ENCODE measurements at regions not wholly inside any gene's neighbourhood (a gene's known extent, or its start where the extent isn't known, plus 50 kb on each side); places are given as distances from the start of the nearest gene placed in this dataset.

DNA sequence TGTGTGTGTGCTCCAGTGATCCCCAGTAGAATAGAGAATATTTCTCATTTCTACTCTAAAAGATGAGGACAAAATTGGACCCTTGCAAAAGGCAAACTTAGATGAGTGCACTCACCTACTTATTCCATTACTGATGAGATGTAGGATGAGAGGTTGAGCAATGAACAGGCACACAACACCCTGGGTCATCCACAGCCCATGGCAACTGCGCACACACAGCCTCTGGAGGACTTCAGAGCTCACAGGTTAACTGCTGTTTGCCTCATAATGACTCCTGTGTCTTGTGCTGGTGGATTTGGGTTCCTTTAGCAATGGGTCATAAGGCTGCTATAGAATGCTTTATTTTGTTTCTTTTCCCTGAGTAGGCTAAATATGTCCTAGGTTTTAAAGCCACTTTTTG lies 103.6 kb upstream of the TNFAIP3 start:
- intact Hi-C loops (cut with micrococcal nuclease) = no loop called here
- CTCF ChIA-PET = interaction anchor here (1.0 to 1.2 kb wide), 2 partner anchors 12 to 14 kb away, joined by 3 read pairs; no protein-coding TSS in a partner anchor
- Mint-ChIP-seq H3K4me3 (ENCODE audit: unreplicated experiment) (no peak overlapping the region), H3K4me1 (ENCODE audit: insufficient read depth, unreplicated experiment) (peaks cover 22% of the 10 kb centered on the region), H3K27ac (ENCODE audit: low read depth, unreplicated experiment) (no peak overlapping the region), H3K27me3 (ENCODE audit: insufficient read depth, unreplicated experiment) (no peaks in the 10 kb centered on the region), H3K36me3 (ENCODE audit: insufficient read depth, unreplicated experiment) (no peaks in the 10 kb centered on the region), H3K9me3 (ENCODE audit: unreplicated experiment) (no peaks in the 10 kb centered on the region)
- DNase-seq (ENCODE audit: unreplicated experiment) = no peak
- TF ChIP-seq, protein P1, sequence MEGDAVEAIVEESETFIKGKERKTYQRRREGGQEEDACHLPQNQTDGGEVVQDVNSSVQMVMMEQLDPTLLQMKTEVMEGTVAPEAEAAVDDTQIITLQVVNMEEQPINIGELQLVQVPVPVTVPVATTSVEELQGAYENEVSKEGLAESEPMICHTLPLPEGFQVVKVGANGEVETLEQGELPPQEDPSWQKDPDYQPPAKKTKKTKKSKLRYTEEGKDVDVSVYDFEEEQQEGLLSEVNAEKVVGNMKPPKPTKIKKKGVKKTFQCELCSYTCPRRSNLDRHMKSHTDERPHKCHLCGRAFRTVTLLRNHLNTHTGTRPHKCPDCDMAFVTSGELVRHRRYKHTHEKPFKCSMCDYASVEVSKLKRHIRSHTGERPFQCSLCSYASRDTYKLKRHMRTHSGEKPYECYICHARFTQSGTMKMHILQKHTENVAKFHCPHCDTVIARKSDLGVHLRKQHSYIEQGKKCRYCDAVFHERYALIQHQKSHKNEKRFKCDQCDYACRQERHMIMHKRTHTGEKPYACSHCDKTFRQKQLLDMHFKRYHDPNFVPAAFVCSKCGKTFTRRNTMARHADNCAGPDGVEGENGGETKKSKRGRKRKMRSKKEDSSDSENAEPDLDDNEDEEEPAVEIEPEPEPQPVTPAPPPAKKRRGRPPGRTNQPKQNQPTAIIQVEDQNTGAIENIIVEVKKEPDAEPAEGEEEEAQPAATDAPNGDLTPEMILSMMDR (IDR thresholded peaks at IDR 0.05; ENCODE audit: unreplicated experiment) = no peak
- POLR2A ChIA-PET = interaction anchor here (1.5 kb wide), 1 partner anchor 34 kb away, joined by 5 read pairs; no protein-coding TSS in a partner anchor
- BruUV-seq (replicated peaks) = no TSS peak

DNA sequence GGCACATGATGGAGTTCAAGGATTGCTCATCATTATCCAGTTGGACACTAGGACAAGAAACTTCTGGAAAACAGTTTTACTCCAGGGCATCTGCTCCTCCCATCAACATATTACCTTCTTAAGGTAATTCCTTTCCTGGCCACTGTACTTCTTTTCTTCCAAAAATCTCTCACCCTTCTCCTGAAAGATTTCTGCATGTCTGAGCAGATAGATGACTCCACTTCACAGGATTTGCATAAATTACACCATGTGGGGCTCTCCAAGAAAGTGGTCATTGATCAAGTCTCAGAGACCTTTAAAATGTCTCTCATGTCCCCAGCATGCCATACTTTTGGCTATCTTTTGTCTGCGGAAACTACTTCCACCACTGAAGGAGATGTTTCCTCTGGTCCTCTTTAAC lies 103.2 kb upstream of the TNFAIP3 start:
- no TSS peak for BruUV-seq (replicated peaks)
- Mint-ChIP-seq H3K36me3 (ENCODE audit: insufficient read depth, unreplicated experiment) (no peaks in the 10 kb centered on the region), H3K4me3 (ENCODE audit: unreplicated experiment) (no peak overlapping the region), H3K9me3 (ENCODE audit: unreplicated experiment) (no peaks in the 10 kb centered on the region), H3K27ac (ENCODE audit: low read depth, unreplicated experiment) (peak overlapping the region; percentile 71), H3K4me1 (ENCODE audit: insufficient read depth, unreplicated experiment) (peaks cover 24% of the 10 kb centered on the region), H3K27me3 (ENCODE audit: insufficient read depth, unreplicated experiment) (no peaks in the 10 kb centered on the region)
- CTCF ChIA-PET = interaction anchor here (1.2 kb wide), 1 partner anchor 13 kb away, joined by 3 read pairs; no protein-coding TSS in a partner anchor
- no peak for DNase-seq (ENCODE audit: unreplicated experiment)
- TF ChIP-seq, protein P1 (IDR thresholded peaks at IDR 0.05; ENCODE audit: unreplicated experiment) = no peak
- intact Hi-C loops (cut with micrococcal nuclease) = loop anchor here (1.0 kb wide), 1 partner anchor 32 kb away; no protein-coding TSS in a partner anchor
- POLR2A ChIA-PET = interaction anchor here (1.5 kb wide), 1 partner anchor 35 kb away, joined by 5 read pairs; no protein-coding TSS in a partner anchor

DNA sequence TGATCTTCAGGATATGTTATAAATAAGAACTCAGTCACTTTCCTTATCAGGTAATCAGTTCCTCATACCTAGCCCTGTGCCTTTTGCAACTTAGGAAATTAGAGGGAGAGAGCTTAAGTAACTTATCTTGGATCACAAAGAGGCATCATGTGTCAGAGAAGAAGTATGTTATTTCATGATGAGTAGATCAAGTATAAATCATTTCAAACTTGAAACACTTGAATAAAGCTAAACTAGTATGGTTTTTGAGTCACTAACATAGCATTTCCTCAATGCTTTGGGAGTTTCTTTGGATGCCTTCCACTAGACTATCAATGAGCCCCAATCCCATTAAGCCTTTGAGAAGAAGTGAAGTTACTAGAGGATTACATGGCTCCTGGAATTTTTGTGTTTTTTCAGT lies 102.6 kb upstream of the TNFAIP3 start:
- Mint-ChIP-seq H3K27me3 (ENCODE audit: insufficient read depth, unreplicated experiment) (no peaks in the 10 kb centered on the region), H3K9me3 (ENCODE audit: unreplicated experiment) (no peaks in the 10 kb centered on the region), H3K36me3 (ENCODE audit: insufficient read depth, unreplicated experiment) (no peaks in the 10 kb centered on the region), H3K4me3 (ENCODE audit: unreplicated experiment) (no peak overlapping the region), H3K27ac (ENCODE audit: low read depth, unreplicated experiment) (peak overlapping the region; percentile 71), H3K4me1 (ENCODE audit: insufficient read depth, unreplicated experiment) (peaks cover 29% of the 10 kb centered on the region)
- ChIA-PET CTCF (interaction anchor here (0.8 kb wide), 1 partner anchor 919 kb away, joined by 3 read pairs; no protein-coding TSS in a partner anchor), POLR2A (interaction anchor here (0.9 to 1.5 kb wide), 2 partner anchors 35 to 45 kb away, joined by 3 to 5 read pairs; no protein-coding TSS in a partner anchor)
- intact Hi-C loops (cut with micrococcal nuclease) = loop anchor here (1.0 kb wide), 1 partner anchor 32 kb away; no protein-coding TSS in a partner anchor
- peak; percentile 17 for DNase-seq (ENCODE audit: unreplicated experiment)
- no TSS peak for BruUV-seq (replicated peaks)
- TF ChIP-seq, protein P1 (IDR thresholded peaks at IDR 0.05; ENCODE audit: unreplicated experiment) = no peak

DNA sequence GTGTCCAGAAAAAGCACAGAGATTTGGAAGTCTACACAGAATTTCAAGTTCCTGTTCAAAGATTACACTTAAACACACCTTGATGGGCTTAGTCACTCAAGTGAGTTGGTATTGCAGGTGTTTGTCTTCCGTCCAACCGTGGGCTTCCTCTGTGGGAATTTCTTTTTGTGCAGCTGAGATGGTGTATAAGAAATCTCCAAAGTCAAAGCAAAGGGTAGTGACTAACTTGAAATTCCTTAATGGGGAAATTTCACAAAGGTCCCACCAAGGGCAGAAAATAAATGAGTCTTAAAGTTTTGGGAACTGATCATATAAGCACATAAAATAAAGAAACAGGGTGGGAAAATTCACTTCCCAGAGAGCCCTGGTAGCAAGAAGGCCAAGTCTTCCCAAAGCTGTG lies 102.0 kb upstream of the TNFAIP3 start:
- no peaks in the 10 kb centered on the region for H3K36me3 Mint-ChIP-seq (ENCODE audit: insufficient read depth, unreplicated experiment)
- DNase-seq (ENCODE audit: unreplicated experiment) = no peak
- ChIA-PET CTCF (interaction anchor here (0.6 to 0.8 kb wide), 2 partner anchors 590 to 920 kb away, joined by 3 read pairs; no protein-coding TSS in a partner anchor), POLR2A (interaction anchor here (0.9 to 1.5 kb wide), 4 partner anchors 11 to 44 kb away, joined by 3 to 5 read pairs (median 3); no protein-coding TSS in a partner anchor)
- BruUV-seq (replicated peaks) = no TSS peak
- peaks cover 29% of the 10 kb centered on the region for H3K4me1 Mint-ChIP-seq (ENCODE audit: insufficient read depth, unreplicated experiment)
- H3K4me3 Mint-ChIP-seq (ENCODE audit: unreplicated experiment) = no peak overlapping the region
- peak overlapping the region; percentile 71 for H3K27ac Mint-ChIP-seq (ENCODE audit: low read depth, unreplicated experiment)
- H3K9me3 Mint-ChIP-seq (ENCODE audit: unreplicated experiment) = no peaks in the 10 kb centered on the region
- intact Hi-C loops (cut with micrococcal nuclease) = no loop called here
- H3K27me3 Mint-ChIP-seq (ENCODE audit: insufficient read depth, unreplicated experiment) = no peaks in the 10 kb centered on the region
- TF ChIP-seq, protein P1 (IDR thresholded peaks at IDR 0.05; ENCODE audit: unreplicated experiment) = no peak

All from MCF 10A (cell line).